HAP-1 (cell line): ENCODE measurements at regions not wholly inside any gene's neighbourhood (a gene's known extent, or its start where the extent isn't known, plus 50 kb on each side); places are given as distances from the start of the nearest gene placed in this dataset.
"Not testable (repeated sequence)": the region's sequence is repeated elsewhere in the genome, so short reads cannot be mapped to it uniquely, and the experiment has no call there.

Experiments used
- DNase-seq, 2 experiments: peaks; one replicate each; pipeline ENCODE4 v3.0.0-alpha.2; 2016 to 2020; ENCODE audit warnings: low spot score in 2 of 2
- H3K27me3 ChIP-seq: fragments of 250-450 bp; sonication (Bioruptor Pico); 2 replicates; pipeline ENCODE4 v1.5.1; 2020; ENCODE audit warnings: low read depth, mild to moderate bottlenecking, moderate library complexity
- H3K36me3 ChIP-seq: fragments of 250-450 bp; sonication (Bioruptor Pico); replicated peaks from 2 replicates; pipeline ENCODE4 v1.5.1; 2020; ENCODE audit warnings: mild to moderate bottlenecking
- H3K4me1 ChIP-seq: fragments of 250-450 bp; sonication (Bioruptor Pico); 2 replicates; pipeline ENCODE4 v1.5.1; 2020; ENCODE audit warnings: mild to moderate bottlenecking
- H3K4me3 ChIP-seq: fragments of 250-450 bp; sonication (Bioruptor Pico); 2 replicates; pipeline ENCODE4 v1.5.1; 2020; ENCODE audit warnings: mild to moderate bottlenecking, moderate library complexity
- H3K9me3 ChIP-seq: fragments of 250-450 bp; sonication (Bioruptor Pico); 2 replicates; pipeline ENCODE4 v1.5.1; 2020; ENCODE audit warnings: mild to moderate bottlenecking, moderate library complexity
- in situ Hi-C: fragments of 300-500 bp; cut with MboI; formaldehyde crosslinking; loops from 3 replicates; pipeline ENCODE4 v1.14.3; 2020; ENCODE audit warnings: low sequenced_read_pairs, inconsistent platforms, mixed read lengths

- in situ Hi-C loops: no loop called here
- Histone ChIP-seq H3K9me3 (no peaks in the 10 kb centered on the region), H3K27me3 (no peaks in the 10 kb centered on the region), H3K4me1 (no peaks in the 10 kb centered on the region), H3K36me3 (no peaks in the 10 kb centered on the region), H3K4me3 (no peak overlapping the region)
- DNase-seq: no peak
These were observed 2435.9 kb upstream of the PCDH20 start for GRCh38 chr13:63851526-63851925.

GRCh38 chr13:63843766-63844699 is 2428.4 kb upstream of the PCDH20 start:
- in situ Hi-C loops: no loop called here
- no peaks in the 10 kb centered on the region for H3K27me3 ChIP-seq
- H3K9me3 ChIP-seq: no peaks in the 10 kb centered on the region
- no peaks in the 10 kb centered on the region for H3K4me1 ChIP-seq
- no peaks in the 10 kb centered on the region for H3K36me3 ChIP-seq
- DNase-seq: no peak
- no peak overlapping the region for H3K4me3 ChIP-seq

GRCh38 chr13:63842102-63842501 is 2426.5 kb upstream of the PCDH20 start:
- no peaks in the 10 kb centered on the region for H3K27me3 ChIP-seq
- in situ Hi-C loops: no loop called here
- H3K4me1 ChIP-seq: no peaks in the 10 kb centered on the region
- no peaks in the 10 kb centered on the region for H3K9me3 ChIP-seq
- no peaks in the 10 kb centered on the region for H3K36me3 ChIP-seq
- no peak for DNase-seq
- H3K4me3 ChIP-seq: no peak overlapping the region

- Histone ChIP-seq H3K36me3 (no peaks in the 10 kb centered on the region), H3K9me3 (no peaks in the 10 kb centered on the region), H3K4me1 (no peaks in the 10 kb centered on the region), H3K27me3 (no peaks in the 10 kb centered on the region), H3K4me3 (no peak overlapping the region)
- in situ Hi-C loops: no loop called here
- DNase-seq: no peak
These were observed 2425.1 kb upstream of the PCDH20 start for GRCh38 chr13:63840551-63841421.

- no peak for DNase-seq
- H3K9me3 ChIP-seq: no peaks in the 10 kb centered on the region
- H3K4me1 ChIP-seq: no peaks in the 10 kb centered on the region
- no peaks in the 10 kb centered on the region for H3K27me3 ChIP-seq
- no peak overlapping the region for H3K4me3 ChIP-seq
- in situ Hi-C loops: no loop called here
- no peaks in the 10 kb centered on the region for H3K36me3 ChIP-seq
These were observed 2422.9 kb upstream of the PCDH20 start for GRCh38 chr13:63838366-63839110.

GRCh38 chr13:63837701-63838100 is 2422.1 kb upstream of the PCDH20 start:
- DNase-seq, H3K27me3 ChIP-seq, in situ Hi-C loops, H3K4me1 ChIP-seq, H3K9me3 ChIP-seq, H3K36me3 ChIP-seq, H3K4me3 ChIP-seq: not testable (repeated sequence)

- H3K9me3 ChIP-seq, H3K36me3 ChIP-seq, H3K4me3 ChIP-seq, in situ Hi-C loops, H3K4me1 ChIP-seq, DNase-seq, H3K27me3 ChIP-seq: not testable (repeated sequence)
These were observed 2414.0 kb upstream of the PCDH20 start for GRCh38 chr13:63829609-63830008.

GRCh38 chr13:63821785-63822184 is 2406.1 kb upstream of the PCDH20 start:
- H3K4me1 ChIP-seq, in situ Hi-C loops, DNase-seq, H3K36me3 ChIP-seq, H3K27me3 ChIP-seq, H3K4me3 ChIP-seq, H3K9me3 ChIP-seq: not testable (repeated sequence)

DNA sequence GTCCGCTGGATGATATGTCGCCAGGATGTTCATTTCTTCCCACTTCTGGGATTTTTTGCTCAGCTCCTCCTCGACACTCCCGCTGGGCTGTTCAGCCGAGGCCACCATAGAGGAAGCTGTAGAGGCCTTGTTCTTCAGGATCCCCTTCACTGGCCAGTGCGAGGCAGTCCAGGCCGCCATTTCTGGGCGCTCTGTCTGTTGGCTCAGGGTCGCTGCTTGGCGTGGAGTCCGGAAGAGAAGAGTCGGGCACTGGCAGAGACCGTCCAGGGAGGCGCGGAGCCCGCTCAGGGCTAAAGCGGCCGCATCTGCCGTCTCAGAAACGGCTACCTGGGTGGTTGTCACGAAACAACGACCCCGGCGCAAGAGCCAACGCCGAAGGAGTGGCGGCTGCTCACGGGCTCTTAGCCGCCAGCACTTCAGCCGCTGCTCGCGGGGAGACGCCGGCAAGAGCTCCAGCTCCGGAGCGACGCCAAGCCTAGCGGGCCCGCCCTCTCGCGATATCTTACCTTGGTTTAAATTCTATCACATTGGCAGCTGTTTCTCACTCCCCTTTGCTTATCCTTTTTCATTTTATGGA is 2395.9 kb upstream of the PCDH20 start:
- H3K36me3 ChIP-seq, in situ Hi-C loops: not testable (repeated sequence)

GRCh38 chr13:63791134-63791533 is 2375.5 kb upstream of the PCDH20 start:
- H3K9me3 ChIP-seq, H3K4me3 ChIP-seq, H3K36me3 ChIP-seq, H3K4me1 ChIP-seq, in situ Hi-C loops, H3K27me3 ChIP-seq, DNase-seq: not testable (repeated sequence)

More for the DNA sequence above, 2395.9 kb upstream of the PCDH20 start:
- not testable (repeated sequence) for DNase-seq, H3K4me1 ChIP-seq, H3K9me3 ChIP-seq, H3K4me3 ChIP-seq, H3K27me3 ChIP-seq

DNA sequence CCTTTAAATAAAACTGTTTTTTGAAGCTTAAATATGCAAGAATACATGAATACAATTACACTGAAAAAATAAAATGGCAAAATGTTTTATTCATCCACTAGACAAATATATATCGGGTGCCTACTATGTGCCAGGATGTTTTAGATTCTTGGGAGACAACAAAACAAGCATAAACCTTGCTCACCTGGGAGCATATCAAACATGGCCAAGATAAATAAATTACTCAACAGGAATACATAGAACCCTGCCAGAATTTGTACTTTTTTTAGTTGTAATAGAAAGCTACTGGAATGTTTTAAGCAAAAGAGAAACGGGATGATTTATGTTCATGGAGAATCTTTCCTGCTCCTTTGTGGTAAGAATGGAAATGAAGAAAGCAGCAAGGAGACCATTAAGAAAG is 2358.5 kb upstream of the PCDH20 start:
- no peak overlapping the region for H3K4me3 ChIP-seq
- no peak for DNase-seq
- H3K36me3 ChIP-seq: no peaks in the 10 kb centered on the region
- H3K4me1 ChIP-seq: no peaks in the 10 kb centered on the region
- in situ Hi-C loops: no loop called here
- no peaks in the 10 kb centered on the region for H3K27me3 ChIP-seq
- H3K9me3 ChIP-seq: no peaks in the 10 kb centered on the region

DNA sequence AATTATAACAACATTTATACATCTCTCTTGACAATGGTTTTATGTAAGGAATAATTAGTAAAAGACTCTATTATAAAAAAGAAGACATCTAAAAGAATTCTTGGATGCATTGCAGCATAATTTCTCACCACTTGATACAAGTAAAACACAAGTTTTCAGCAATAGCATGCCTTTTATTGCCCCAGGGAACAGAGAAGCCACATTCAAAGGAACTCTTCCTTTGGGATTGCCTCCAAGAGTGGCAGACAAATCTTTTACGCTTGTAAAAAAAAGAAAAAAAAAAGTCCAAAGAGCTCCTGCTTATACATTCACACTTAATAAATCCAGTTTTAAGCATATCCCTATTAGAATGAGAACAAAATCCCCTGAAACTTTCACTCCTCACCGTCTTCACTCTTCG is 2357.8 kb upstream of the PCDH20 start:
- in situ Hi-C loops: no loop called here
- H3K27me3 ChIP-seq: no peaks in the 10 kb centered on the region
- H3K36me3 ChIP-seq: no peaks in the 10 kb centered on the region
- no peak overlapping the region for H3K4me3 ChIP-seq
- H3K4me1 ChIP-seq: no peaks in the 10 kb centered on the region
- DNase-seq: no peak
- no peaks in the 10 kb centered on the region for H3K9me3 ChIP-seq

GRCh38 chr13:63757683-63758082 is 2342.0 kb upstream of the PCDH20 start:
- H3K4me1 ChIP-seq: not testable (repeated sequence)

More at GRCh38 chr13:63757683-63758082, 2342.0 kb upstream of the PCDH20 start:
- in situ Hi-C loops, H3K9me3 ChIP-seq, H3K4me3 ChIP-seq, H3K27me3 ChIP-seq, DNase-seq, H3K36me3 ChIP-seq: not testable (repeated sequence)
